ENCODE measurements at regions not wholly inside any gene's neighbourhood (a gene's known extent, or its start where the extent isn't known, plus 50 kb on each side); places are given as distances from the start of the nearest gene placed in this dataset.

GRCh38 chr2:129861666-129862288, 117.7 kb upstream of the RAB6C start:
- Histone ChIP-seq H3K4me3 (ENCODE audit: low read length) (no peak overlapping the region), H3K9ac (ENCODE audit: low read length) (no peak overlapping the region), H3K27ac (ENCODE audit: low read length) (no peak overlapping the region), H3K9me3 (ENCODE audit: low read length) (no peaks in the 10 kb centered on the region), H3K79me2 (ENCODE audit: low read length) (no peaks in the 10 kb centered on the region), H3K27me3 (ENCODE audit: low read length) (peaks cover 6% of the 10 kb centered on the region), H3K9me2 (replicated peaks; ENCODE audit: low read length) (no peaks in the 10 kb centered on the region), H3K4me2 (ENCODE audit: low read length) (no peak overlapping the region), H3K36me3 (ENCODE audit: low read depth, low read length) (no peaks in the 10 kb centered on the region), H3K4me1 (ENCODE audit: insufficient read depth, low read length) (no peaks in the 10 kb centered on the region), H2AFZ (ENCODE audit: low read length) (no peak overlapping the region), H3F3A (ENCODE audit: low read length, unreplicated experiment) (no peaks in the 10 kb centered on the region), H4K20me1 (ENCODE audit: low read length) (no peaks in the 10 kb centered on the region)
- DNase-seq = no peak
- no peak for ATAC-seq
- intact Hi-C loops (cut with micrococcal nuclease) = no loop called here
- BruUV-seq (replicated peaks) = no TSS peak
- ChIA-PET POLR2A (ENCODE audit: unreplicated experiment) (no interaction called here), CTCF (no interaction called here)
- TF ChIP-seq EZH2phosphoT487 (IDR thresholded peaks at IDR 0.05; ENCODE audit: borderline replicate concordance, low read length) (no peak), EZH2 (IDR thresholded peaks at IDR 0.05; ENCODE audit: low read length, unreplicated experiment) (no peak), CTCF (conservative IDR thresholded peaks at IDR 0.05; ENCODE audit: low read depth, low read length) (no peak)

GRCh38 chr2:129862668-129863067, 116.8 kb upstream of the RAB6C start:
- DNase-seq (no peak), ATAC-seq (no peak)
- Histone ChIP-seq H3K4me1 (ENCODE audit: insufficient read depth, low read length) (no peaks in the 10 kb centered on the region), H4K20me1 (ENCODE audit: low read length) (no peaks in the 10 kb centered on the region), H3K36me3 (ENCODE audit: low read depth, low read length) (no peaks in the 10 kb centered on the region), H3K79me2 (ENCODE audit: low read length) (no peaks in the 10 kb centered on the region), H3K27me3 (ENCODE audit: low read length) (peaks cover 6% of the 10 kb centered on the region), H3K9me3 (ENCODE audit: low read length) (no peaks in the 10 kb centered on the region), H3K4me3 (ENCODE audit: low read length) (no peak overlapping the region), H3K9me2 (replicated peaks; ENCODE audit: low read length) (no peaks in the 10 kb centered on the region), H2AFZ (ENCODE audit: low read length) (no peak overlapping the region), H3F3A (ENCODE audit: low read length, unreplicated experiment) (no peaks in the 10 kb centered on the region), H3K4me2 (ENCODE audit: low read length) (no peak overlapping the region), H3K27ac (ENCODE audit: low read length) (no peak overlapping the region), H3K9ac (ENCODE audit: low read length) (no peak overlapping the region)
- TF ChIP-seq EZH2 (IDR thresholded peaks at IDR 0.05; ENCODE audit: low read length, unreplicated experiment) = no peak
- ChIA-PET CTCF (no interaction called here), POLR2A (ENCODE audit: unreplicated experiment) (no interaction called here)
- intact Hi-C loops (cut with micrococcal nuclease) = no loop called here
- no TSS peak for BruUV-seq (replicated peaks)

GRCh38 chr2:129863350-129863749, 116.1 kb upstream of the RAB6C start:
- H4K20me1 ChIP-seq (ENCODE audit: low read length) = no peaks in the 10 kb centered on the region
- H3K27me3 ChIP-seq (ENCODE audit: low read length) = peaks cover 6% of the 10 kb centered on the region
- no peaks in the 10 kb centered on the region for H3K9me3 ChIP-seq (ENCODE audit: low read length)
- H2AFZ ChIP-seq (ENCODE audit: low read length) = no peak overlapping the region
- H3K9ac ChIP-seq (ENCODE audit: low read length) = no peak overlapping the region
- no peaks in the 10 kb centered on the region for H3K4me1 ChIP-seq (ENCODE audit: insufficient read depth, low read length)
- ChIA-PET POLR2A (ENCODE audit: unreplicated experiment) (no interaction called here), CTCF (no interaction called here)
- ATAC-seq (no peak), DNase-seq (no peak)
- H3K4me3 ChIP-seq (ENCODE audit: low read length) = no peak overlapping the region
- no TSS peak for BruUV-seq (replicated peaks)
- H3K36me3 ChIP-seq (ENCODE audit: low read depth, low read length) = no peaks in the 10 kb centered on the region
- no peaks in the 10 kb centered on the region for H3F3A ChIP-seq (ENCODE audit: low read length, unreplicated experiment)
- TF ChIP-seq EZH2 (IDR thresholded peaks at IDR 0.05; ENCODE audit: low read length, unreplicated experiment) (no peak), CTCF (conservative IDR thresholded peaks at IDR 0.05; ENCODE audit: low read depth, low read length) (no peak)
- intact Hi-C loops (cut with micrococcal nuclease) = no loop called here
- H3K27ac ChIP-seq (ENCODE audit: low read length) = no peak overlapping the region
- H3K79me2 ChIP-seq (ENCODE audit: low read length) = no peaks in the 10 kb centered on the region
- no peak overlapping the region for H3K4me2 ChIP-seq (ENCODE audit: low read length)
- H3K9me2 ChIP-seq (replicated peaks; ENCODE audit: low read length) = no peaks in the 10 kb centered on the region
